ENCODE measurements at regions not wholly inside any gene's neighbourhood (a gene's known extent, or its start where the extent isn't known, plus 50 kb on each side); places are given as distances from the start of the nearest gene placed in this dataset.

DNA sequence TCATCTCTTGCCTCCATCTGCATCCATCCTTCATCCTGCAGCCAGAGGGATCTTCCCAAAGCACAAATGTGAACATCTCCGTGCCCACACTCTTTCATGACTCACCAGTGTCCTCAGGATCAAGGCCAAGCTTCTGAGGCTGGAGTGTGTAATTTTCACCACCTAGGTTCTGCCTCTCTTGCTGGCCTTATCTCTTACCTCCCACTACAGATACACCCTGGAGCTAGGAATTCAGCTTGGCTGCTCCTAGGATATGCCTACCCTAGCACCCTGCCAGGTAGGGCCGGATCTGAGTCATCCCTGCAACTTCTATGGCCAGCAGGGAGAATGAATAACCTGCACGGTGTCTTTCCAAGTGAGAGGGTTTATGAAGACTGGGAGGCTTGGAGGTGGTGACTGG lies 208.7 kb upstream of the CSF3R start:
- ATAC-seq (ENCODE audit: low read depth), result no peak
- no TSS peak for BruUV-seq (replicated peaks)
- no peak overlapping the region for H4K91ac ChIP-seq (ENCODE audit: insufficient read depth, low read depth, low read length)

More for the DNA sequence above, 208.7 kb upstream of the CSF3R start:
- dilution Hi-C loops (cut with HindIII; ENCODE audit: low sequenced_read_pairs, unreplicated experiment), result no loop called here
- TF ChIP-seq, protein P1, sequence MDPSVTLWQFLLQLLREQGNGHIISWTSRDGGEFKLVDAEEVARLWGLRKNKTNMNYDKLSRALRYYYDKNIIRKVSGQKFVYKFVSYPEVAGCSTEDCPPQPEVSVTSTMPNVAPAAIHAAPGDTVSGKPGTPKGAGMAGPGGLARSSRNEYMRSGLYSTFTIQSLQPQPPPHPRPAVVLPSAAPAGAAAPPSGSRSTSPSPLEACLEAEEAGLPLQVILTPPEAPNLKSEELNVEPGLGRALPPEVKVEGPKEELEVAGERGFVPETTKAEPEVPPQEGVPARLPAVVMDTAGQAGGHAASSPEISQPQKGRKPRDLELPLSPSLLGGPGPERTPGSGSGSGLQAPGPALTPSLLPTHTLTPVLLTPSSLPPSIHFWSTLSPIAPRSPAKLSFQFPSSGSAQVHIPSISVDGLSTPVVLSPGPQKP (IDR thresholded peaks at IDR 0.05; ENCODE audit: borderline replicate concordance, low read depth, low read length), result no peak
- TF ChIP-seq, protein P2, sequence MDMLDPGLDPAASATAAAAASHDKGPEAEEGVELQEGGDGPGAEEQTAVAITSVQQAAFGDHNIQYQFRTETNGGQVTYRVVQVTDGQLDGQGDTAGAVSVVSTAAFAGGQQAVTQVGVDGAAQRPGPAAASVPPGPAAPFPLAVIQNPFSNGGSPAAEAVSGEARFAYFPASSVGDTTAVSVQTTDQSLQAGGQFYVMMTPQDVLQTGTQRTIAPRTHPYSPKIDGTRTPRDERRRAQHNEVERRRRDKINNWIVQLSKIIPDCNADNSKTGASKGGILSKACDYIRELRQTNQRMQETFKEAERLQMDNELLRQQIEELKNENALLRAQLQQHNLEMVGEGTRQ (IDR thresholded peaks at IDR 0.05; ENCODE audit: low read depth, low read length), result no peak
- no peak for TF ChIP-seq MAZ (IDR thresholded peaks at IDR 0.05; ENCODE audit: borderline replicate concordance, low read depth, low read length)
- Histone ChIP-seq H3K9me3 (ENCODE audit: control insufficient read depth, insufficient read depth, low read length) (no peaks in the 10 kb centered on the region), H2AK5ac (ENCODE audit: low read depth, low read length) (no peak overlapping the region), H3K4me2 (ENCODE audit: low read depth, low read length) (no peak overlapping the region), H3K14ac (replicated peaks; ENCODE audit: low read depth, low read length) (no peak overlapping the region), H3K36me3 (ENCODE audit: control insufficient read depth, insufficient read depth, low read length) (no peaks in the 10 kb centered on the region), H2BK120ac (ENCODE audit: low read depth, low read length) (no peak overlapping the region), H2BK15ac (ENCODE audit: low read depth, low read length) (no peak overlapping the region), H4K8ac (ENCODE audit: low read depth in 2 of 2, low read length in 2 of 2) (no peak overlapping the region), H3K9me1 (ENCODE audit: insufficient read depth, low read length) (no peaks in the 10 kb centered on the region), H2AK9ac (replicated peaks; ENCODE audit: low read depth, low read length, poor library complexity) (no peak overlapping the region), H3K27ac (ENCODE audit: insufficient read depth, low read length) (no peak overlapping the region), H4K5ac (ENCODE audit: low read depth, low read length) (no peak overlapping the region), H2AFZ (replicated peaks; ENCODE audit: low read length, poor library complexity) (no peak overlapping the region), H3K56ac (ENCODE audit: extremely low read depth, insufficient read depth, low read length) (no peak overlapping the region), H2BK5ac (ENCODE audit: low read depth, low read length, poor library complexity, severe bottlenecking) (no peak overlapping the region), H3K23ac (ENCODE audit: low read depth, low read length) (no peak overlapping the region), H3K4me1 (ENCODE audit: control insufficient read depth, insufficient read depth, low read length) (no peaks in the 10 kb centered on the region), H3K79me1 (ENCODE audit: low read depth in 1 of 2, low read length in 2 of 2) (no peaks in the 10 kb centered on the region), H3K9ac (ENCODE audit: low read depth, low read length) (no peak overlapping the region), H4K20me1 (ENCODE audit: insufficient read depth, low read length) (no peaks in the 10 kb centered on the region), H2BK20ac (ENCODE audit: low read depth, low read length) (no peak overlapping the region), H3K4me3 (ENCODE audit: insufficient read depth, low read depth, low read length) (no peak overlapping the region), H3K4ac (ENCODE audit: low read depth, low read length) (no peak overlapping the region), H3K18ac (ENCODE audit: low read depth, low read length) (no peak overlapping the region), H3K27me3 (ENCODE audit: control insufficient read depth, insufficient read depth, low read length) (no peaks in the 10 kb centered on the region)
- intact Hi-C loops (cut with micrococcal nuclease), result no loop called here
- 17% methylated on average over 1 of the region's 3 CpGs; no CpG with 5 or more reads in 1 of the 2 experiments for whole genome bisulfite sequencing, 2 experiments (ENCODE audit: extremely low coverage in 2 of 2, insufficient read length in 1 of 2)
- ChIA-PET POLR2A (ENCODE audit: unreplicated experiment) (no interaction called here), CTCF (no interaction called here)
- in situ Hi-C loops (cut with MboI; ENCODE audit: low sequenced_read_pairs), result no loop called here
- no peak for DNase-seq

Data from IMR-90 (cell line).